EH (cell line): ENCODE measurements at regions not wholly inside any gene's neighbourhood (a gene's known extent, or its start where the extent isn't known, plus 50 kb on each side); places are given as distances from the start of the nearest gene placed in this dataset.

Experiments used
- DNase-seq: peaks from one replicate; pipeline ENCODE4 v3.0.0-alpha.2; 2015; ENCODE audit warnings: low read depth

DNA sequence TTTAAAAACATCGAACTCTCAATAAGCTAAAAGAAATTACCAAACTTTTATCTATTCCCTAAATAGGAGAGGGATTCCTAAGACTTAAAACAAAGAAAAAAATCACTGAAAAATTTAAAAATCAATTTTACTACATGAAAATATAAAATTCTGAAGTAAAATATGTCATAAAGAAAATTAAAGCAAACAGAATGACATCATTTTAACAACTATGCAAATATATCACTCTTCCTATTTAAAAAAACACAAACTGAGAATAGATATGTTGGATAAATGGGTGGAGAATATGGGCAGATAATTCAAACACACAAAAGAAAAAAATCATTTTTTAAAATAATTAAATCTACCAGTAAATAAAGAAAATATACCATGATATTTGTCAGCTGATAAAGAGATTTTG lies 510.0 kb downstream of the BCL11B start:
- no peak for DNase-seq

GRCh38 chr14:98766818-98767217 lies 505.2 kb downstream of the BCL11B start:
- no peak for DNase-seq

DNA sequence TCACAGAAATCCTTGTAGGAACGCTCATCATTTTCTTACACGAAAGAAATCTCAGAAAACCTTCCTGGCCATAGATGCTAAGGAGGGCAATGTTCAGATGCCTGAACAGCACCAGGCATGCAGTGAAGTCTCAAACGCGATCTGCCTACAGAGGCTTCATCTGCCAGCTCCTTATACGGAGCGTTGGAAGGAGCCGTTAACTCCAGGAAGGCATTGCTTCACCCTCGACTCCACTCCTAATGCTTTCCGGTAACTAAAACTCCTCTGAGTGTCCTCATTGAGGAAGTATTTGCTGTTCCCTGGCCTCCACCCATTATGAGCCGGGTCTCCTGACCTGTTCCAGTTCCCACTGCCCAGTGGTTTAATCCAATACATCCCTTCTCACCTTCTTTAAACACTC lies 502.7 kb downstream of the BCL11B start:
- DNase-seq = no peak

DNA sequence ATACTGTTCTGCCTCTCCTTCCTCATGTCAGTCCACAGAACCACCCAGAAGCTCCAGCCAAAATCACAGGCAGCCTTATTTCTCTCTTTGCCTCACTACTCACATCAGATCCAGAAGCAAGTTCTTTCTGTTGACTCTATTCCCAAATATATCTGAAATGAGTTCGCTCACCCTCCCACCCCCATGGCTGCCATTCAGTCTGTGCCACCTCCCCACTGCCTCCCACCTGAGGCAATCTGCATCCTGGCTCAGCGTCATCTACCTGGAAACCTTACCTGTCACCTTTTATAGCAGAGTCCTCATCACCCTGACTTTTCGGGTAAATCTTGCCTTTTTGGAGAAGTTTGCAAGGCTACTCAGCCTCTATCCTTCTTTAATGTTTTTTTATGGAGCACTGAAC lies 501.8 kb downstream of the BCL11B start:
- DNase-seq = no peak

GRCh38 chr14:98773814-98774213 lies 498.2 kb downstream of the BCL11B start:
- DNase-seq = no peak

DNA sequence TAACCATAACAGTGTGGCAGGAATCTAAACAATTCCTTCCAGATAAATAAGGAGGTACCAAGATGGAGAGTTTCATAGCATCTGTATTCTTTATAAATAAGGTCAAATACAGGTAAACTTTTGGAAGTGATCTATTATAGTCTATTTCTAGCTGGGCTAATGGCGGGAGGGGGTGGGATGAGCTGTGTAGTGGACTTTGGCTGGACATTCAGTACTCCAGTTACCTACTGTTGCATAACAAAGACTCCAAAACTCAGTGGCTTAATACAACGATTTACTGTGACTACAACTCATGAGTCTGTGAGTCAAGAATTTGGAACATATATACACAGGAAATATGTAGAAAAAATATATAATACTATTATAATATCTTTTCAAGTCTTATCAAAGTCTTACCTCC lies 496.1 kb downstream of the BCL11B start:
- no peak for DNase-seq

DNA sequence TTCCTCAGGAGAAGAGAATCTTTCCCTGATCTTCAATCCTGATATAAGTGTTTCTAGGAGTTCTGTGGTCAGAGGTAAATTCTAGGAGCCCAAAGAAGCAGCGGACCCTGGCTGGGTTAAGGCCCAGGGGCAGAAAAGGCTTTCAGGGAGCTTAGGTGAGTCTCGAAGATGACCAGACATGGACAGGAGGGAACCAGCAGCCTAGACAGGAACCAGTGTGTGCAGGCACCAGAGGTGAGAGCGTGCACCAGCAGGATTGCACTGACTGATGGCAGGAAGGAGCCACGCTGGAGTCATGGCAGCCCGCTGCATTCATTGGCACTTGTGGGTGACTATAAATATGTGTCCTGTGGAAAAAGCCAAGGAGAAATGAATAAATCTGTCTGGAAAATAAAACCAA lies 489.9 kb downstream of the BCL11B start:
- DNase-seq = no peak

GRCh38 chr14:98785578-98785977 lies 486.4 kb downstream of the BCL11B start:
- DNase-seq = no peak

DNA sequence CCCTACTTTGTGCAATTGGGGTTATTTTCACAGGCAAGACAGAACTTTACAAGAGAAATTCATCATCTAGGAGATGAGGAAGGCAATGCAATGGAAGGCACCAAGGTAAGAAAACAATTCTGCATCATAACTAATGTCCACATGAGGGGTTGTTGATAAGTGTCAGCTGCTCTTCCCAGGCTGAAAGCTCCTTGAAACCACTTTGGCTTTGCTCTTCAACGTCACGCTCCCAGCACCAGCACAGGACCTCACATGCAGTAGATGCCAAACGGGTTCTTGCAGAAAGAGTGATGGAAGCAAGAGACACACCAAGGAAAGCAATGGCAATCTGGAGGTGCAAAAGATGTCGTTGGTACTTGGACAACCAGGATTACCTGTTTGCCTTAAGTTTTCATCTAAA lies 485.5 kb downstream of the BCL11B start:
- DNase-seq = no peak

DNA sequence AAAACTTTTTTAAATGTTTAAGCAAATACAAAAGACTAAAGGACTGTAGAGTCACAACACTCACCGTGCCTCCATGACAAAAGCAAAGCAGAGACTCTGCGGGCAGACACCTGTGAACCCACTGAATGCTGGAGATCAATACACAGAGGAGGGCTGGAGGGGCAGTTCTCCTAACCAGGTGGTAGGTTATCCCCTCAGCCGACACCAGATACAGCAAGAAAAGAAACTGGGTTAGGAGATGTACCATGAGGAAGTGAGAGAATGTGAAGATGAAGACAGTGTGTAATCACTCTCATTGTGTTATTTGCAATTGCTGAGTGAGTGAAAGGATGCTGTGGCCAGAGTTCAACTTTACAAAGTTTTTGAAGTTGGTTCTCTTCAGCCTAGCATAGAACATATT lies 480.3 kb downstream of the BCL11B start:
- DNase-seq = no peak

DNA sequence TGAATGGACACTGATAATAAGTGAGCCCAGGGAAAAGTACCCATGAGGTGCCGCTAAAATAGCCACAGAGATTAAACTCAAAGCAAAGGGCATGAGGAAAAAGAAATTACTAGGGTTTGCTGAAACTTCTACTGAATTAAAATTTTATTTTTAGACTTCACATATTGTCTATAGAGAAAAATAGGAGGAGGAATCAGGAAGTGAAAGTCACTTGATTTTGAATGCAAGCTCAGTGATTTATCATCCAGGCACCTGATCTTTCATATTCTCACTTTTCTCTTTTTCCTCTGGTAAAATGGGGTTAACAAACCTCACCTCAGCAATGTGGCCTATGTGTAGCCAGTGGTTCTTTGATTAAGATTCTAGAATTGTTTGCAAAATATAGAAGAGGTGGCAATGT lies 479.8 kb downstream of the BCL11B start:
- DNase-seq = no peak

GRCh38 chr14:98798099-98798498 lies 473.9 kb downstream of the BCL11B start:
- no peak for DNase-seq

GRCh38 chr14:98799891-98800290 lies 472.1 kb downstream of the BCL11B start:
- DNase-seq = no peak

DNA sequence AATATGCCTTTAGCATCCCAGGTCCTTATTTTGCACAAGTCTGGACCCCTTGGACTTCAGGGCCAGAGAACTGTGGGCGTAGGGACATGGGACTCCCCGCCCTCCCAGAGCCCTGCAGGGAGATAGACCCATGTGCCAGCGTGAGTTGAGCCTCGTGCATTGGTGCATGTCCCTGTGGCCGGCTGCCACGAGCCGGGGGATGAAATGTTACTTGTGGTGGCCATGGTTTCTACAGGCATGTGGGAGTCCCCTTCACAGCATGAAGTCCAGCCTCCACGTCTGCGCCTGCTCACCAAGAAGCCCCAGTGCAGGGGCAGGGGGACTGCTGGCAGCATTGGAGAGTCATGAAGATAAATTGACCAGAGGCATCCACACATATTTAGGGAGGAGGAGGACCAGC lies 470.0 kb downstream of the BCL11B start:
- no peak for DNase-seq

DNA sequence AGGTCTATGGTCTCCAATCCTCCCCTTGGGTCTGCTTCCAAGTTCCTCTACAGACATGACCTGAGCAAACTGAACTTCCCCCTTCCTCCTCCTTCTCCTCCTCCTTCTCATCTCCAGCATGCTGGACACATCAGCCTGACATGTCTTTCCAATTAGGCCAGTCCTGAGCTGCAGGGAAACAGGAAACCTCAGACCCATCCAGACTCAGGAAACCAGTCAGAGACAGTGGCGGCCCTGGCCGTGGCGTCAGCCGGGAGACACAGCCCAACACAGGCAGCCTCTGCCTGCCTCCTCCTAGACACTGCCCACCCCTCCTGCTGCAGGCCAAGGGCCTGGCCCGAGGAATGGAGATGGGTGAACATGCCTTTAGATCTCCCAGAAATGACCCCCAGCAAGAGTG lies 468.8 kb downstream of the BCL11B start:
- no peak for DNase-seq

DNA sequence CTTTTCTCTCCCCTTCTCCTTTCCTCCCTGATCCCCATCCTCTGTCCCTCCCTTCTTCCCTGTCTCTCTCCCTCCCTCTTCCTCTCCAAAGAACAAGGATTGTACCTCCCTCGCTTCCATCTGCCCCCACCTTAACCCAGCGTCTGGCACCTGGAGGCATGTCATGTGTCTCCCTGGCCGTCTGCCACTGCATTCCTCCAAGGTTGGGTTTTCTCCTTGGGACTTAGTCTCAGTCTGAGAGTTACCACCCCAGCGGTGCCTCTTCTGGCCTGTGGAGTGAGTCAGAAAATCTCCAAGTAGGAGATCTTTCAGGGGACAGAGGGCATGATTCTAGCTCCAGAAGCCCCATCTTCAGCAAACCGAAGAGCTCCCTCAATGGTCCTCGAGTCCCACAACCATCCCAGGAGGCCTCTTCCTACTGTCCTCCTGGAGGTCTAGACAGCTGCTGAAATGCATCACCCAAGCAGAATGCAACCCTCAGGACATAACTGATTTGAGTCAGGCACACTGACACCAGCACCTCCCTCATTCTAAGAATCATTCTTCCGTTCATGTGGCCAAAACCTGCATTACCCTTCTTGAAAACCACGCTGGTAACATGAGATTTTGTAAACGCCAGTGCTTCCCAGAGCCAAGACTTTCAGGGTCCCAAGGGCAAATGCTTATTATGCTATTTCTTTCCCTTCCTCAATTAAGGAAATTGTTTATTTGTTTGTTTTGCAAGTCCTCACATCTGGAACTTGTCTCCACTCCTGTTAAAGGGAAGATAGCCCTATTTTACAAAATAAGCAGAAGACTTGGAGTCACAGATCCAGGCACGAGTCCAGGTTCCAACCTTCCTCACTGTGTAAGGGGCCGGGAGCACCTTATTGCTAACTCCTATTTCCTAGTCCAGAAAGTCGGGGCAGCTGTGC lies 463.2 kb downstream of the BCL11B start:
- DNase-seq = no peak

DNA sequence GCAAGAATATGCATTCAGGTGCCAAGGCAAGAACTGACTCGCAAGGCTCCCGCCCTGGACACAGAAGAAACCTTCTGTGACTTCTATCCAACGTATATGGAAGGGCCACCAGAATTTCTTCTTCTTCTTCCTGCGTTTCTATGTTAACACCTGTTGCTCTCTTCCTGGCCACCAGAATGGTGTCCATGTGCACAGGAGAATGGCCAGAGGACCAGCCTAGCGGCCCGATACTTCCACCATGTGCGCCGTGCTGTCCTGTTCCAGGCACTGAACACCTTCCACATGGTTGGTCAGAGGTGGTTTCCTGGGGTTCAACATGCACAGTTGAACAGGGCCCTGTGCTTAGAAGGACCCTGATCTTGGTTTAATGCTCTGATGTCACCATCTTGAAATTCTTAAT lies 455.8 kb downstream of the BCL11B start:
- DNase-seq = no peak

DNA sequence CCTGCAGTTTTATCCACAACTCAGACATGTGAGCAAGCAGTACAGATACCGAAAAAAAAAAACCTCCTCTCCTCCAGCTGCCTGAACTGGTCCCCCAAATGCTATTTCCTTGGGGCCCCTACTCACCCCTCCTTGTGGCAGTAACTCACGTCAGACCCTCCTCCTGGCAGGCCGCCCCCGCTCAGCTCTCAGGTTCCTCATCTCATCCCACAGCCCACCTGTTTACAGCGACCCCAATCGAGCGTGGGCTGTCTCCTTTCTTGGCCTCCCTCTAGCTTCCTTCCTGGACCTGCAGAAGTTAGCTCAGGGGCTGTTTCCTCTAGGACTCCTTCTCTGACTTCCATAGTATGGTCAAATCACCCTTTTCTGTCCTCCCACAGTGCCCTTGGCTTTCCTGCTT lies 455.3 kb downstream of the BCL11B start:
- DNase-seq = no peak

DNA sequence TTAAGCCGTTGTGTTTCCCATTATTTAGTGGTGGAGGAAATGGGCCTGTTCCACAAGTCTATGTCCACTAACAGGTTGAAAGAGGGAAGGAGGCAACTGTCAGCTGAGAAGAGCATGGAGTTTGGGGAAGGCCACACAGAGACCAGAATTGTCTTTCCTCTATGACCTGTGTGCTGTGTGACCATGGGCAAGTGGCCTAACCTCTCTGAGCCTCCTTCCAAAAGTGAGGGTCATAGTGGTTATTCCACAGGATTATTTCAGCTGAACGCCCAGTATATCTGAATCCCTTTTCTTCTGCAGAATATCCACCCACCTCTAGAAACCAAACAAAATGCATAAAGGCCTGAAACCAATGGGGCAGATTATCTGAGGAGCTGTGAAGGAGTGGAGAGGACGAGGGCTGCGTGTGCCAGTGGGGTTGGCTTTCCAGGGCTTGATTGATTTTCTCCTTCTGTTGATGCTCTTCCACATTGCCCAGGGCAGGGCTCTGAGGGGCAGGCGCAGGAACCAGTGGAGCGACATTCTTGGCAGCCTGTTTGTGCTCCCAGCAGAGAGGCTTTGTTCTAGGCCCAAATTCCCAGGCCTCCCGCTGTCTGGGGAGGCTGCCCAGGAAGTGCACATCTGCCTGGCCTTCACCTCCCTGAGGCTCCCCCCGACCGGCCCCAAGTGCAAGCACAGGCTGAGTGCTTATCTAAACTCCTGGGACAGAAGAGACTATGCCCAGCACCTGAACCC lies 452.7 kb downstream of the BCL11B start:
- DNase-seq = no peak

DNA sequence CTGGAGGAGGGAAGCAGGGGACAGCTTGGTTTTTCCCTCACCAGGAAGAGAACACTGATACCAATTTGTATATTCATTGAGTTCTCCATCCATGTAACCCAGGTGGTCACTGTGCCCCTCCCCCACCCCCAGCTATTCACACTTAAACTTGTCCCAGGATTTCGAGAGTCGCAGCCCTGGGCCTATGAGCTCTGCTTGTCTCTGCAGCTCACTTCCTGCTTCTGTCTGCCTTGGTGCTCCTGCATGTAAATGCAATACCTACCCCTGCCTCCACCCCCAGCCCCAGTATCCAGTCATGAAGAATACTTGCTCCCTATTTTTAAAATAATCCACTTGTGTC lies 452.2 kb downstream of the BCL11B start:
- no peak for DNase-seq

- DNase-seq = no peak
Measured at GRCh38 chr14:98822917-98823316, 449.1 kb downstream of the BCL11B start.

DNA sequence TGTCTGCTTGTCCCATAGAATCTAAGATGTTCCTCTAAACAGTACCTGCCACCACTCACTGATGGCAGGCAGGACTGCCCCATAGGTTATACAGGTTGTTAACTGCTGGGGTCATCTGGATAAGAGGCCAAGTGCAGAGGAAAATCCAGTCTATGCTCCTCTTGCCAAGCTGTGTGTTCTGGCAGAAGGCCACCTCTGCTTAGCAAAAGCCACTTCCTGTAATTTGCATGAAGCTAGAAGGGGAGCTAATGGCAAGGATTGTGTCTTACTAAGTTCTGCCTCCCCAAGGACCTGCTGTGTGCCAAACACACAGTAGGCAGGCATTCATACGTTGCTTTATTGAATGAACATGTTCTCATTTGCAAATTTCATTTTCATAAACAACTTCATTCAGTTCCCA lies 445.4 kb downstream of the BCL11B start:
- no peak for DNase-seq

GRCh38 chr14:98834119-98834518 lies 437.9 kb downstream of the BCL11B start:
- DNase-seq = no peak
